A549 (cell line): ENCODE measurements at regions not wholly inside any gene's neighbourhood (a gene's known extent, or its start where the extent isn't known, plus 50 kb on each side); places are given as distances from the start of the nearest gene placed in this dataset.

ENCODE experiments used
- ATAC-seq, 2 experiments: fragments of 200-7000 bp in 1 of 2; fragments of >200 bp in 1 of 2; cut with Nextera tagmentation in 1 of 2; cut with Tn5 transposase in 1 of 2; 3 replicates each; pipeline versions ENCODE4 v1.8.0 to v1.9.1; 2018 to 2020; ENCODE audit warnings: mild to moderate bottlenecking in 1 of 2, moderate library complexity in 1 of 2
- CTCF ChIA-PET: fragments of 300-600 bp; sonication (Branson Sonifier 250); formaldehyde crosslinking; extraction: SDS; loops from one replicate; lab custom pipeline; 2021; ENCODE audit warnings: antibody characterized with exemption, inconsistent platforms; lab: Yijun Ruan, JAX
- POLR2A ChIA-PET: fragments of 350-600 bp; formaldehyde crosslinking; extraction: SDS; loops from one replicate; lab custom pipeline; 2021; ENCODE audit warnings: antibody characterized with exemption, inconsistent platforms; lab: Yijun Ruan, JAX
- DNase-seq, 2 experiments: peaks; one replicate each; pipeline versions ENCODE4 v3.0.0 to v3.0.0-alpha.2; 2011 to 2016; ENCODE audit warnings: low read depth in 1 of 2, low spot score in 1 of 2
- FAIRE-seq: peaks from 2 replicates; lab custom pipeline; 2011; peaks lifted over from hg19 to GRCh38; lab: Jason Lieb, UNC
- H3K27ac ChIP-seq, 2 experiments: fragments of >200 bp; sonication (Bioruptor Twin); formaldehyde crosslinking; 3 replicates each; pipeline ENCODE4 v1.5.1; 2016 to 2017
- H3K4me1 ChIP-seq: fragments of >200 bp; sonication (Bioruptor Twin); formaldehyde crosslinking; 3 replicates; pipeline ENCODE4 v1.6.1; 2016
- H3K4me2 ChIP-seq: fragments of >200 bp; sonication (Bioruptor Twin); formaldehyde crosslinking; 3 replicates; pipeline ENCODE4 v1.6.1; 2016
- H3K4me3 ChIP-seq: fragments of >200 bp; sonication (Bioruptor Twin); formaldehyde crosslinking; 3 replicates; pipeline ENCODE4 v1.5.1; 2016
- H3K9me3 ChIP-seq: fragments of >200 bp; sonication (Bioruptor Twin); formaldehyde crosslinking; 3 replicates; pipeline ENCODE4 v1.6.1; 2016
- BHLHE40 ChIP-seq: IDR thresholded peaks from 2 replicates; pipeline ENCODE4 v1.6.1; 2012; ENCODE audit warnings: low read depth, low read length, inconsistent platforms
- EHMT2 ChIP-seq: fragments of 200-600 bp; sonication (generic); IDR thresholded peaks from 2 replicates; pipeline ENCODE4 v1.6.1; 2016; ENCODE audit warnings: antibody characterized with exemption, low read depth, mild to moderate bottlenecking, moderate library complexity
- FOXS1 ChIP-seq: fragments of 250-450 bp; sonication (Bioruptor Pico); IDR thresholded peaks from 2 replicates; pipeline ENCODE4 v1.5.0; 2020; ENCODE audit warnings: mild to moderate bottlenecking, moderate library complexity
- HEYL ChIP-seq: fragments of 250-450 bp; sonication (Bioruptor Pico); IDR thresholded peaks from 2 replicates; pipeline ENCODE4 v1.8.0; 2021; ENCODE audit warnings: mild to moderate bottlenecking, moderate library complexity
- HMGXB4 ChIP-seq: fragments of 250-450 bp; sonication (Bioruptor Pico); IDR thresholded peaks from 2 replicates; pipeline ENCODE4 v1.5.0; 2021; ENCODE audit warnings: mild to moderate bottlenecking, moderate library complexity, borderline replicate concordance
- JUNB ChIP-seq: fragments of >200 bp; sonication (Bioruptor Twin); formaldehyde crosslinking; IDR thresholded peaks from 2 replicates; pipeline ENCODE4 v1.6.1; 2016
- MAZ ChIP-seq: fragments of 150-350 bp; IDR thresholded peaks from 2 replicates; pipeline ENCODE4 v1.6.1; 2014; ENCODE audit warnings: antibody characterized with exemption, low read depth, low read length, borderline replicate concordance
- MYC ChIP-seq: IDR thresholded peaks from 2 replicates; pipeline ENCODE4 v1.6.1; 2012; ENCODE audit warnings: mild to moderate bottlenecking, inconsistent platforms, low read length, improper control_type of control experiment, borderline replicate concordance
- NFE2L2 ChIP-seq: fragments of 150-350 bp; conservative IDR thresholded peaks from 2 replicates; pipeline ENCODE4 v1.6.1; 2014; ENCODE audit warnings: low read length
- NPAS2 ChIP-seq: fragments of 250-450 bp; sonication (Bioruptor Pico); IDR thresholded peaks from 2 replicates; pipeline ENCODE4 v1.8.0; 2022; ENCODE audit warnings: mild to moderate bottlenecking, moderate library complexity, borderline replicate concordance
- NR3C1 ChIP-seq: fragments of >200 bp; sonication (Bioruptor Twin); formaldehyde crosslinking; IDR thresholded peaks from 3 replicates; pipeline ENCODE4 v1.6.1; 2017
- PHF8 ChIP-seq: fragments of 200-600 bp; sonication (generic); IDR thresholded peaks from 2 replicates; pipeline ENCODE4 v1.6.1; 2016; ENCODE audit warnings: low read depth, mild to moderate bottlenecking, antibody characterized with exemption, moderate library complexity, borderline replicate concordance
- RAD21 ChIP-seq, 2 experiments: fragments of >200 bp in 1 of 2; sonication (Bioruptor Twin) in 1 of 2; formaldehyde crosslinking in 1 of 2; IDR thresholded peaks in 1 of 2; conservative IDR thresholded peaks in 1 of 2; 2 replicates in 1 of 2; 3 replicates in 1 of 2; pipeline ENCODE4 v1.6.1; 2012 to 2018; ENCODE audit warnings: inconsistent platforms in 1 of 2
- RARB ChIP-seq: fragments of 250-450 bp; sonication (Bioruptor Pico); IDR thresholded peaks from 2 replicates; pipeline ENCODE4 v1.8.0; 2021; ENCODE audit warnings: mild to moderate bottlenecking, moderate library complexity
- RCOR1 ChIP-seq: fragments of 150-350 bp; IDR thresholded peaks from 2 replicates; pipeline ENCODE4 v1.6.1; 2014; ENCODE audit warnings: antibody characterized with exemption, low read length, low read depth
- SMC3 ChIP-seq: fragments of >200 bp; sonication (Bioruptor Twin); formaldehyde crosslinking; IDR thresholded peaks from 3 replicates; pipeline ENCODE4 v1.6.1; 2018; ENCODE audit warnings: inconsistent platforms
- ZFP36 ChIP-seq: fragments of 450-650 bp; IDR thresholded peaks from 2 replicates; pipeline ENCODE4 v1.6.1; 2014; ENCODE audit warnings: borderline replicate concordance; ENCODE audit not compliant: partially characterized antibody
- WGBS: methylation state at CpG from one replicate; pipeline ENCODE4 v1.1.6; 2017; ENCODE audit errors: missing lambda C conversion rate; 5-methylcytosine and 5-hydroxymethylcytosine counted together
- TF ChIP-seq, protein P1 (sequence below): fragments of >200 bp; sonication (Bioruptor Twin); formaldehyde crosslinking; IDR thresholded peaks from 3 replicates; pipeline ENCODE4 v1.6.1; 2016
- TF ChIP-seq, protein P2 (sequence below): IDR thresholded peaks from 2 replicates; pipeline ENCODE4 v1.6.1; 2012
- TF ChIP-seq, protein P3 (sequence below): fragments of >200 bp; sonication (Bioruptor Twin); formaldehyde crosslinking; IDR thresholded peaks from 2 replicates; pipeline ENCODE4 v1.6.1; 2016
- TF ChIP-seq, protein P4 (sequence below): IDR thresholded peaks from 2 replicates; pipeline ENCODE4 v1.6.1; 2012

GRCh38 chr14:38336298-38336697, 80.4 kb upstream of the CLEC14A start:
- FAIRE-seq, result no peak

DNA sequence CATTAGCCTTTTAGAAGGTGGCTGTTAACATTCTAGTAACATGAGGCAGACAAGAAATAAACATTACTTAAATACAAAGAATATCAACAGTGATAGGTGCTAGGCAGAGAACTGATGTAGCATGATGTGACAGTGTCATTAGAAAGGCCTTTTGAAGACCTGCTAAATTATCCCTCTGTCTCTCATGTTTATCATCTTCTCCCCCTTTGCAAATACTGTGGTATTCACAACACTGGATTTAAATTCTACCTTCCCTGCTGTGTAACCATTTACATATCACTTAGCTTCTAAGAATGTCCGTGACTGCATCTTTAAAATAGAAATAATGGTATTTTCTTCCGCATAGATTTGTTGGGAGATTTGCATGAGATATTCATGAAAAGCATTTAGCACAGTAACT, 74.4 kb upstream of the CLEC14A start:
- H3K4me2 ChIP-seq, result no peak overlapping the region
- H3K4me1 ChIP-seq, result no peaks in the 10 kb centered on the region
- ChIA-PET POLR2A (no interaction called here), CTCF (no interaction called here)
- no peaks in the 10 kb centered on the region for H3K9me3 ChIP-seq
- no peak overlapping the region for H3K27ac ChIP-seq
- TF ChIP-seq RAD21 (conservative IDR thresholded peaks at IDR 0.05 in 1 of 2, IDR thresholded peaks at IDR 0.05 in 1 of 2) (no peak), RCOR1 (no peak), NPAS2 (CRISPR knock-in tag) (no peak), HEYL (CRISPR knock-in tag) (no peak), EHMT2 (no peak), FOXS1 (no peak), HMGXB4 (CRISPR knock-in tag) (no peak), PHF8 (no peak), ZFP36 (no peak), NFE2L2 (no peak)
- TF ChIP-seq, protein P1, sequence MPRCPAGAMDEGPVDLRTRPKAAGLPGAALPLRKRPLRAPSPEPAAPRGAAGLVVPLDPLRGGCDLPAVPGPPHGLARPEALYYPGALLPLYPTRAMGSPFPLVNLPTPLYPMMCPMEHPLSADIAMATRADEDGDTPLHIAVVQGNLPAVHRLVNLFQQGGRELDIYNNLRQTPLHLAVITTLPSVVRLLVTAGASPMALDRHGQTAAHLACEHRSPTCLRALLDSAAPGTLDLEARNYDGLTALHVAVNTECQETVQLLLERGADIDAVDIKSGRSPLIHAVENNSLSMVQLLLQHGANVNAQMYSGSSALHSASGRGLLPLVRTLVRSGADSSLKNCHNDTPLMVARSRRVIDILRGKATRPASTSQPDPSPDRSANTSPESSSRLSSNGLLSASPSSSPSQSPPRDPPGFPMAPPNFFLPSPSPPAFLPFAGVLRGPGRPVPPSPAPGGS, result no peak
- TF ChIP-seq, protein P2, sequence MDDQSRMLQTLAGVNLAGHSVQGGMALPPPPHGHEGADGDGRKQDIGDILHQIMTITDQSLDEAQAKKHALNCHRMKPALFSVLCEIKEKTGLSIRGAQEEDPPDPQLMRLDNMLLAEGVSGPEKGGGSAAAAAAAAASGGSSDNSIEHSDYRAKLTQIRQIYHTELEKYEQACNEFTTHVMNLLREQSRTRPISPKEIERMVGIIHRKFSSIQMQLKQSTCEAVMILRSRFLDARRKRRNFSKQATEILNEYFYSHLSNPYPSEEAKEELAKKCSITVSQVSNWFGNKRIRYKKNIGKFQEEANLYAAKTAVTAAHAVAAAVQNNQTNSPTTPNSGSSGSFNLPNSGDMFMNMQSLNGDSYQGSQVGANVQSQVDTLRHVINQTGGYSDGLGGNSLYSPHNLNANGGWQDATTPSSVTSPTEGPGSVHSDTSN, result no peak
- TF ChIP-seq, protein P3, sequence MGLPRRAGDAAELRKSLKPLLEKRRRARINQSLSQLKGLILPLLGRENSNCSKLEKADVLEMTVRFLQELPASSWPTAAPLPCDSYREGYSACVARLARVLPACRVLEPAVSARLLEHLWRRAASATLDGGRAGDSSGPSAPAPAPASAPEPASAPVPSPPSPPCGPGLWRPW, result no peak
- no peak for FAIRE-seq
- WGBS, result 14% methylated on average over 2 of the region's 2 CpGs
- ATAC-seq, result no peak
- H3K4me3 ChIP-seq, result no peak overlapping the region
- DNase-seq, result no peak

More at GRCh38 chr14:38336298-38336697, 80.4 kb upstream of the CLEC14A start:
- Histone ChIP-seq H3K4me3 (no peak overlapping the region), H3K4me2 (no peak overlapping the region), H3K27ac (no peak overlapping the region), H3K4me1 (no peaks in the 10 kb centered on the region), H3K9me3 (no peaks in the 10 kb centered on the region)
- ATAC-seq (no peak), DNase-seq (no peak)
- ChIA-PET POLR2A (no interaction called here), CTCF (no interaction called here)
- TF ChIP-seq FOXS1, result no peak
- TF ChIP-seq MYC, result no peak

- 26% methylated on average over 1 of the region's 1 CpG for WGBS
- no peaks in the 10 kb centered on the region for H3K4me1 ChIP-seq
- DNase-seq (no peak), ATAC-seq (no peak)
- POLR2A ChIA-PET, result no interaction called here
- no peak for TF ChIP-seq RARB
- no peak for TF ChIP-seq MAZ
- TF ChIP-seq BHLHE40, result no peak
- no peak for TF ChIP-seq NFE2L2
- TF ChIP-seq SMC3, result no peak
- TF ChIP-seq NR3C1, result no peak
- TF ChIP-seq, protein P4, sequence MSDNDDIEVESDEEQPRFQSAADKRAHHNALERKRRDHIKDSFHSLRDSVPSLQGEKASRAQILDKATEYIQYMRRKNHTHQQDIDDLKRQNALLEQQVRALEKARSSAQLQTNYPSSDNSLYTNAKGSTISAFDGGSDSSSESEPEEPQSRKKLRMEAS, result no peak
- TF ChIP-seq JUNB, result no peak
- TF ChIP-seq, all 56 proteins: peak for 0
- H3K27ac ChIP-seq, result no peak overlapping the region
- no peak overlapping the region for H3K4me3 ChIP-seq
- FAIRE-seq, result no peak
- CTCF ChIA-PET, result no interaction called here
- H3K9me3 ChIP-seq, result no peaks in the 10 kb centered on the region
- no peak overlapping the region for H3K4me2 ChIP-seq
Observed at GRCh38 chr14:38329246-38329645, 73.4 kb upstream of the CLEC14A start.
